H1 (cell line): ENCODE measurements at regions not wholly inside any gene's neighbourhood (a gene's known extent, or its start where the extent isn't known, plus 50 kb on each side); places are given as distances from the start of the nearest gene placed in this dataset.

Experiments
- CTCF ChIA-PET: fragments of 300-600 bp; sonication (Branson Sonifier 250); formaldehyde crosslinking; loops from one replicate; lab custom pipeline; 2021; ENCODE audit not compliant: partially characterized antibody; lab: Charles Lee
- POLR2A ChIA-PET: fragments of 300-600 bp; sonication (Branson Sonifier 250); formaldehyde crosslinking; loops from one replicate; lab custom pipeline; 2021; ENCODE audit warnings: inconsistent platforms; ENCODE audit not compliant: partially characterized antibody; lab: Charles Lee
- DNase-seq, 2 experiments: peaks; one replicate each; pipeline versions ENCODE4 v3.0.0 to v3.0.0-alpha.2; 2010 to 2022; ENCODE audit warnings: low spot score in 2 of 2, low read depth in 1 of 2, mixed read lengths in 1 of 2
- FAIRE-seq: peaks from 2 replicates; lab custom pipeline; 2011; peaks lifted over from hg19 to GRCh38; lab: Jason Lieb, UNC
- H2AFZ ChIP-seq: 2 replicates; pipeline ENCODE4 v1.8.1; 2012; ENCODE audit warnings: low read length, inconsistent platforms
- H2AK5ac ChIP-seq: 2 replicates; pipeline ENCODE4 v1.6.1; 2013; ENCODE audit warnings: low read depth, low read length
- H2BK120ac ChIP-seq: replicated peaks from 2 replicates; pipeline ENCODE3; 2013; ENCODE audit warnings: low read depth, low read length, inconsistent platforms
- H2BK12ac ChIP-seq: 2 replicates; pipeline ENCODE4 v1.6.1; 2013; ENCODE audit warnings: low read depth, low read length
- H2BK15ac ChIP-seq: 2 replicates; pipeline ENCODE4 v1.6.1; 2013; ENCODE audit warnings: low read length
- H2BK20ac ChIP-seq: 2 replicates; pipeline ENCODE4 v1.6.1; 2013; ENCODE audit warnings: low read length
- H2BK5ac ChIP-seq: 2 replicates; pipeline ENCODE4 v1.6.1; 2013; ENCODE audit warnings: low read depth, low read length
- H3K14ac ChIP-seq: 2 replicates; pipeline ENCODE4 v1.6.1; 2013; ENCODE audit warnings: inconsistent platforms; ENCODE audit not compliant: insufficient read length
- H3K18ac ChIP-seq: 2 replicates; pipeline ENCODE4 v1.6.1; 2013; ENCODE audit warnings: low read length; ENCODE audit errors: extremely low read depth
- H3K23ac ChIP-seq: 2 replicates; pipeline ENCODE4 v1.6.1; 2013; ENCODE audit warnings: inconsistent platforms; ENCODE audit not compliant: insufficient read length
- H3K23me2 ChIP-seq: 2 replicates; pipeline ENCODE4 v1.6.1; 2013; ENCODE audit warnings: low read depth, low read length
- H3K27ac ChIP-seq: 2 replicates; pipeline ENCODE4 v1.6.1; 2011; ENCODE audit warnings: low read depth, low read length, inconsistent platforms
- H3K27me3 ChIP-seq, 4 experiments: replicated peaks in 1 of 4; 1 replicate in 1 of 4; 2 replicates in 3 of 4; pipeline versions ENCODE4 v1.6.1 to v1.8.1; 2011 to 2013; ENCODE audit warnings: low read length in 3 of 4, mild to moderate bottlenecking in 3 of 4, inconsistent platforms in 2 of 4, mixed read lengths in 2 of 4, moderate library complexity in 1 of 4; ENCODE audit not compliant: control insufficient read depth in 3 of 4, insufficient read depth in 3 of 4; ENCODE audit errors: extremely low read depth in 1 of 4
- H3K36me3 ChIP-seq, 4 experiments: 2 replicates each; pipeline versions ENCODE4 v1.6.1 to v1.8.1; 2011 to 2013; ENCODE audit warnings: mild to moderate bottlenecking in 4 of 4, low read length in 3 of 4, moderate library complexity in 2 of 4, control low read depth in 1 of 4, inconsistent platforms in 1 of 4; ENCODE audit not compliant: insufficient read depth in 4 of 4, control insufficient read depth in 2 of 4
- H3K4ac ChIP-seq: replicated peaks from 2 replicates; pipeline ENCODE3; 2013; ENCODE audit warnings: low read length, low read depth, mixed read lengths, inconsistent platforms; ENCODE audit not compliant: insufficient read length
- H3K4me1 ChIP-seq, 4 experiments: replicated peaks in 1 of 4; 1 replicate in 1 of 4; 2 replicates in 3 of 4; pipeline versions ENCODE4 v1.6.1 to v1.8.1; 2011 to 2013; ENCODE audit warnings: low read length in 3 of 4, inconsistent platforms in 2 of 4, mixed read lengths in 1 of 4; ENCODE audit not compliant: insufficient read depth in 4 of 4, control insufficient read depth in 3 of 4
- H3K4me2 ChIP-seq, 2 experiments: 2 replicates each; pipeline versions ENCODE4 v1.6.1 to v1.8.1; 2011 to 2013; ENCODE audit warnings: low read depth in 2 of 2, low read length in 2 of 2, control low read depth in 1 of 2, inconsistent platforms in 1 of 2, mild to moderate bottlenecking in 1 of 2; ENCODE audit not compliant: insufficient read depth in 1 of 2
- H3K4me3 ChIP-seq, 4 experiments: fragments of 200-600, 300-600 bp in 1 of 4; sonication (generic), shearing (Covaris generic), sonication (Bioruptor Twin) in 1 of 4; 2 replicates each; pipeline versions ENCODE4 v1.5.1 to v1.8.1; 2011 to 2016; ENCODE audit warnings: low read length in 4 of 4, low read depth in 3 of 4, control low read depth in 2 of 4, inconsistent platforms in 2 of 4, mild to moderate bottlenecking in 2 of 4, mixed read lengths in 1 of 4, moderate library complexity in 1 of 4; ENCODE audit not compliant: insufficient read depth in 2 of 4; ENCODE audit errors: extremely low read depth in 1 of 4
- H3K56ac ChIP-seq: replicated peaks from 2 replicates; pipeline ENCODE3; 2013; ENCODE audit warnings: low read depth, mild to moderate bottlenecking, mixed read lengths, low read length, inconsistent platforms; ENCODE audit not compliant: insufficient read length
- H3K79me1 ChIP-seq: 2 replicates; pipeline ENCODE4 v1.6.1; 2013; ENCODE audit warnings: low read depth, low read length, control low read depth
- H3K79me2 ChIP-seq, 2 experiments: 2 replicates each; pipeline versions ENCODE4 v1.6.1 to v1.8.1; 2012 to 2013; ENCODE audit warnings: low read length in 2 of 2, mild to moderate bottlenecking in 2 of 2, inconsistent platforms in 1 of 2; ENCODE audit not compliant: insufficient read depth in 2 of 2, control insufficient read depth in 1 of 2
- H3K9ac ChIP-seq, 4 experiments: replicated peaks in 1 of 4; 1 replicate in 1 of 4; 2 replicates in 3 of 4; pipeline versions ENCODE4 v1.6.1 to v1.8.1; 2011 to 2013; ENCODE audit warnings: low read depth in 3 of 4, low read length in 3 of 4, control low read depth in 2 of 4, mild to moderate bottlenecking in 2 of 4, moderate library complexity in 2 of 4, inconsistent platforms in 1 of 4; ENCODE audit errors: extremely low read depth in 1 of 4
- H3K9me3 ChIP-seq, 2 experiments: 2 replicates each; pipeline versions ENCODE4 v1.6.1 to v1.8.1; 2012 to 2013; ENCODE audit warnings: mild to moderate bottlenecking in 2 of 2, moderate library complexity in 2 of 2, control low read depth in 1 of 2, inconsistent platforms in 1 of 2, low read depth in 1 of 2, low read length in 1 of 2, mixed read lengths in 1 of 2; ENCODE audit not compliant: insufficient read depth in 2 of 2
- H4K20me1 ChIP-seq, 2 experiments: replicated peaks in 1 of 2; 2 replicates each; pipeline versions ENCODE3 to v1.8.1; 2011 to 2013; ENCODE audit warnings: inconsistent platforms in 2 of 2, low read length in 2 of 2, mild to moderate bottlenecking in 1 of 2; ENCODE audit not compliant: insufficient read depth in 2 of 2, control insufficient read depth in 1 of 2
- H4K5ac ChIP-seq: 2 replicates; pipeline ENCODE4 v1.6.1; 2013; ENCODE audit warnings: low read length, low read depth, mixed read lengths, inconsistent platforms; ENCODE audit not compliant: insufficient read length
- H4K8ac ChIP-seq: 2 replicates; pipeline ENCODE4 v1.8.0; 2013; ENCODE audit warnings: mild to moderate bottlenecking, moderate library complexity, low read length, inconsistent platforms; ENCODE audit not compliant: insufficient read depth; ENCODE audit errors: extremely low read depth
- H4K91ac ChIP-seq: replicated peaks from 2 replicates; pipeline ENCODE3; 2013; ENCODE audit warnings: low read length, mixed read lengths, inconsistent platforms; ENCODE audit not compliant: insufficient read length
- KDM4A ChIP-seq: IDR thresholded peaks from one replicate; pipeline ENCODE4 v1.7.1; 2012; ENCODE audit warnings: low read depth, mild to moderate bottlenecking, moderate library complexity, low read length, inconsistent platforms; ENCODE audit not compliant: severe bottlenecking
- SAP30 ChIP-seq: fragments of 300-600 bp; sonication (generic); IDR thresholded peaks from 2 replicates; pipeline ENCODE4 v1.7.1; 2012; ENCODE audit warnings: low read length, moderate library complexity, mild to moderate bottlenecking, inconsistent platforms; ENCODE audit not compliant: insufficient read depth, insufficient replicate concordance
- WGBS, 2 experiments: shearing (Covaris generic) in 1 of 2; methylation state at CpG; one replicate each; pipeline versions ENCODE4 v1.1.6 to v1.1.7; 2013 to 2015; ENCODE audit warnings: low lambda C conversion rate in 2 of 2, mixed read lengths in 2 of 2, inconsistent platforms in 1 of 2, low coverage in 1 of 2, missing lambda C conversion rate in 1 of 2; ENCODE audit not compliant: insufficient replicate concordance in 2 of 2, insufficient coverage in 1 of 2, insufficient read length in 1 of 2; ENCODE audit errors: extremely low coverage in 1 of 2, missing lambda C conversion rate in 1 of 2; 5-methylcytosine and 5-hydroxymethylcytosine counted together

GRCh38 chr9:16064771-16065170, 511.9 kb downstream of the CCDC171 start:
- Histone ChIP-seq H2BK20ac (no peak overlapping the region), H3K4me2 (no peak overlapping the region), H2BK5ac (no peak overlapping the region), H2AFZ (no peak overlapping the region), H4K91ac (no peak overlapping the region), H3K14ac (no peak overlapping the region), H3K23ac (no peak overlapping the region), H3K56ac (no peak overlapping the region), H3K4me3 (no peak overlapping the region), H3K27me3 (no peaks in the 10 kb centered on the region), H3K9me3 (no peaks in the 10 kb centered on the region), H3K23me2 (no peaks in the 10 kb centered on the region), H2BK120ac (no peak overlapping the region), H3K79me2 (no peaks in the 10 kb centered on the region), H3K79me1 (no peaks in the 10 kb centered on the region), H4K8ac (no peak overlapping the region), H3K9ac (no peak overlapping the region), H4K5ac (no peak overlapping the region), H3K36me3 (no peaks in the 10 kb centered on the region), H2BK12ac (no peak overlapping the region), H3K18ac (no peak overlapping the region), H2AK5ac (no peak overlapping the region), H3K27ac (no peak overlapping the region), H3K4me1 (peaks cover 0 to 9% (median 6%) of the 10 kb centered on the region in 4 experiments; a peak in 4 of 7 replicates), H3K4ac (no peak overlapping the region), H4K20me1 (no peaks in the 10 kb centered on the region), H2BK15ac (no peak overlapping the region)
- no peak for DNase-seq
- 93% methylated on average over 8 of the region's 8 CpGs; no CpG with 5 or more reads in 1 of the 2 experiments for WGBS, 2 experiments
- ChIA-PET POLR2A (no interaction called here), CTCF (interaction anchor here (1.0 to 1.9 kb wide), 3 partner anchors 12 to 69 kb away, joined by 3 to 8 read pairs (median 5); no protein-coding TSS in a partner anchor)
- FAIRE-seq = no peak
- TF ChIP-seq SAP30 (no peak), KDM4A (no peak)
